ENCODE measurements at regions not wholly inside any gene's neighbourhood (a gene's known extent, or its start where the extent isn't known, plus 50 kb on each side); places are given as distances from the start of the nearest gene placed in this dataset.

DNA sequence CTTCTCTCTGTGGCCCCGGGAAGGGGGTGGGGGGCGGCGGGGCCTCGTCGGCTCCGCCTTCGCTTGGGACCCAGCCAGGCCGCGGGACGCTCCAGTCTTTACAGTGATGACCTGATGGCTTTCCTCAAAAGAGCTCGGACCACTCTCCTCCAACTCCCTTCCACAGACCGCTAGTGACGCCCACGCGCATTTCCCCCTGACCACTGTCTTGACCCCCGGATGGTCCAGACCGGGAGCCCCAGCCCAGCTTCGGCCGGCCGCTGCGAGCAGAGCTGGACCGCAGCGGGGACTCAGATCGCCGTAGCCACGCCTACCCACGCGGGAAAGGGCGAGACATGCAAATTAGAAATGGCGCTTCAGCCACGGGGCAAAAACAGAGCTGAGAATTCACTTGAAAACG is 81.6 kb upstream of the RNU2-1 start:
- TF ChIP-seq, protein P1, sequence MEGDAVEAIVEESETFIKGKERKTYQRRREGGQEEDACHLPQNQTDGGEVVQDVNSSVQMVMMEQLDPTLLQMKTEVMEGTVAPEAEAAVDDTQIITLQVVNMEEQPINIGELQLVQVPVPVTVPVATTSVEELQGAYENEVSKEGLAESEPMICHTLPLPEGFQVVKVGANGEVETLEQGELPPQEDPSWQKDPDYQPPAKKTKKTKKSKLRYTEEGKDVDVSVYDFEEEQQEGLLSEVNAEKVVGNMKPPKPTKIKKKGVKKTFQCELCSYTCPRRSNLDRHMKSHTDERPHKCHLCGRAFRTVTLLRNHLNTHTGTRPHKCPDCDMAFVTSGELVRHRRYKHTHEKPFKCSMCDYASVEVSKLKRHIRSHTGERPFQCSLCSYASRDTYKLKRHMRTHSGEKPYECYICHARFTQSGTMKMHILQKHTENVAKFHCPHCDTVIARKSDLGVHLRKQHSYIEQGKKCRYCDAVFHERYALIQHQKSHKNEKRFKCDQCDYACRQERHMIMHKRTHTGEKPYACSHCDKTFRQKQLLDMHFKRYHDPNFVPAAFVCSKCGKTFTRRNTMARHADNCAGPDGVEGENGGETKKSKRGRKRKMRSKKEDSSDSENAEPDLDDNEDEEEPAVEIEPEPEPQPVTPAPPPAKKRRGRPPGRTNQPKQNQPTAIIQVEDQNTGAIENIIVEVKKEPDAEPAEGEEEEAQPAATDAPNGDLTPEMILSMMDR (IDR thresholded peaks at IDR 0.05) = no peak
- no peak for TF ChIP-seq POLR2A (IDR thresholded peaks at IDR 0.05)
- TF ChIP-seq POLR2AphosphoS5 (IDR thresholded peaks at IDR 0.05) = no peak
